ENCODE measurements at regions not wholly inside any gene's neighbourhood (a gene's known extent, or its start where the extent isn't known, plus 50 kb on each side); places are given as distances from the start of the nearest gene placed in this dataset.

- no peaks in the 10 kb centered on the region for H3K36me3 ChIP-seq (ENCODE audit: low read depth, missing control alignments)
- DNase-seq, result no peak
- H3K27me3 ChIP-seq, result no peaks in the 10 kb centered on the region
- intact Hi-C loops (cut with DNase I; ENCODE audit: low total_unique reads), result no loop called here
- H3K4me3 ChIP-seq, result no peak overlapping the region
- no peaks in the 10 kb centered on the region for H3K9me3 ChIP-seq
- no peaks in the 10 kb centered on the region for H3K4me1 ChIP-seq
- 79 to 86% methylated on average over 3 of the region's 3 CpGs for WGBS, 2 donors
- TF ChIP-seq CTCF (IDR thresholded peaks at IDR 0.05), result no peak
- no peak for TF ChIP-seq POLR2A (IDR thresholded peaks at IDR 0.05)
- H3K27ac ChIP-seq, result no peak overlapping the region
Measured at GRCh38 chr14:79938185-79938584, 273.1 kb downstream of the DIO2 start.

GRCh38 chr14:79937433-79937832 lies 273.9 kb downstream of the DIO2 start:
- intact Hi-C loops (cut with DNase I; ENCODE audit: low total_unique reads), result no loop called here
- DNase-seq, result no peak
- no peaks in the 10 kb centered on the region for H3K4me1 ChIP-seq
- H3K27ac ChIP-seq, result no peak overlapping the region
- no peaks in the 10 kb centered on the region for H3K9me3 ChIP-seq
- H3K4me3 ChIP-seq, result no peak overlapping the region
- TF ChIP-seq POLR2A (IDR thresholded peaks at IDR 0.05) (no peak), CTCF (IDR thresholded peaks at IDR 0.05) (no peak)
- no peaks in the 10 kb centered on the region for H3K36me3 ChIP-seq (ENCODE audit: low read depth, missing control alignments)
- no peaks in the 10 kb centered on the region for H3K27me3 ChIP-seq

- DNase-seq, result no peak
- 52 to 65% methylated on average over 2 of the region's 2 CpGs for WGBS, 2 donors
- no peak overlapping the region for H3K4me3 ChIP-seq
- no peaks in the 10 kb centered on the region for H3K36me3 ChIP-seq (ENCODE audit: low read depth, missing control alignments)
- no peaks in the 10 kb centered on the region for H3K27me3 ChIP-seq
- H3K4me1 ChIP-seq, result no peaks in the 10 kb centered on the region
- no peak for TF ChIP-seq CTCF (IDR thresholded peaks at IDR 0.05)
- no peaks in the 10 kb centered on the region for H3K9me3 ChIP-seq
- intact Hi-C loops (cut with DNase I; ENCODE audit: low total_unique reads), result no loop called here
- no peak overlapping the region for H3K27ac ChIP-seq
Measured at GRCh38 chr14:79924551-79924950, 286.8 kb downstream of the DIO2 start.

- TF ChIP-seq POLR2A (IDR thresholded peaks at IDR 0.05) (no peak), CTCF (IDR thresholded peaks at IDR 0.05) (no peak)
- no peak for DNase-seq
- Histone ChIP-seq H3K27me3 (no peaks in the 10 kb centered on the region), H3K4me1 (no peaks in the 10 kb centered on the region), H3K27ac (no peak overlapping the region), H3K36me3 (ENCODE audit: low read depth, missing control alignments) (no peaks in the 10 kb centered on the region), H3K4me3 (no peak overlapping the region), H3K9me3 (no peaks in the 10 kb centered on the region)
- 75 to 83% methylated on average over 7 of the region's 7 CpGs for WGBS, 2 donors
- intact Hi-C loops (cut with DNase I; ENCODE audit: low total_unique reads), result no loop called here
Measured at GRCh38 chr14:79920180-79920692, 291.1 kb downstream of the DIO2 start.

Measured in testis (tissue), 2 donors.